Karpas-422 (cell line): ENCODE measurements at regions not wholly inside any gene's neighbourhood (a gene's known extent, or its start where the extent isn't known, plus 50 kb on each side); places are given as distances from the start of the nearest gene placed in this dataset.
"Not testable (repeated sequence)": the region's sequence is repeated elsewhere in the genome, so short reads cannot be mapped to it uniquely, and the experiment has no call there.

Experiments used
- DNase-seq: peaks from one replicate; pipeline ENCODE4 v3.0.0-alpha.2; 2015
- H2AFZ ChIP-seq: fragments of 200-600 bp; sonication (generic); 2 replicates; pipeline ENCODE4 v1.6.1; 2014; ENCODE audit warnings: antibody characterized with exemption, low read length, mixed read lengths
- H3K27ac ChIP-seq: fragments of 200-600 bp; sonication (generic); 2 replicates; pipeline ENCODE4 v1.5.1; 2014; ENCODE audit warnings: mild to moderate bottlenecking, low read length, moderate library complexity
- H3K27me3 ChIP-seq: fragments of 200-600 bp; sonication (generic); 2 replicates; pipeline ENCODE4 v1.6.1; 2014; ENCODE audit warnings: low read length, mixed read lengths
- H3K36me3 ChIP-seq: fragments of 200-600 bp; sonication (generic); 2 replicates; pipeline ENCODE4 v1.6.1; 2014; ENCODE audit warnings: low read length, mixed read lengths; ENCODE audit not compliant: insufficient read depth
- H3K4me1 ChIP-seq: fragments of 200-600 bp; sonication (generic); 2 replicates; pipeline ENCODE4 v1.6.1; 2014; ENCODE audit warnings: mild to moderate bottlenecking, low read length, mixed read lengths
- H3K4me2 ChIP-seq: fragments of 200-600 bp; sonication (generic); 2 replicates; pipeline ENCODE4 v1.6.1; 2014; ENCODE audit warnings: low read length, low read depth, mild to moderate bottlenecking; ENCODE audit not compliant: poor library complexity, severe bottlenecking
- H3K4me3 ChIP-seq: fragments of 200-600 bp; sonication (generic); 2 replicates; pipeline ENCODE4 v1.5.1; 2014; ENCODE audit warnings: mild to moderate bottlenecking, antibody characterized with exemption, low read length, mixed read lengths
- H3K79me2 ChIP-seq: fragments of 200-600 bp; sonication (generic); 2 replicates; pipeline ENCODE4 v1.6.1; 2014; ENCODE audit warnings: mild to moderate bottlenecking, low read length, mixed read lengths
- H3K9ac ChIP-seq: fragments of 200-600 bp; sonication (generic); 2 replicates; pipeline ENCODE4 v1.6.0; 2014; ENCODE audit warnings: low read length
- H3K9me2 ChIP-seq: fragments of 200-600 bp; sonication (generic), shearing (Covaris generic); replicated peaks from 2 replicates; pipeline ENCODE4 v1.6.0; 2014; ENCODE audit warnings: mild to moderate bottlenecking, low read length, moderate library complexity; ENCODE audit not compliant: insufficient read depth
- H3K9me3 ChIP-seq: fragments of 300-700, 200-600 bp; sonication (generic); 2 replicates; pipeline ENCODE4 v1.6.1; 2014; ENCODE audit warnings: low read length, mixed read lengths
- H4K20me1 ChIP-seq: fragments of 200-600 bp; sonication (generic); 2 replicates; pipeline ENCODE4 v1.6.1; 2014; ENCODE audit warnings: mild to moderate bottlenecking, antibody characterized with exemption, low read length, low read depth; ENCODE audit not compliant: insufficient read depth

DNA sequence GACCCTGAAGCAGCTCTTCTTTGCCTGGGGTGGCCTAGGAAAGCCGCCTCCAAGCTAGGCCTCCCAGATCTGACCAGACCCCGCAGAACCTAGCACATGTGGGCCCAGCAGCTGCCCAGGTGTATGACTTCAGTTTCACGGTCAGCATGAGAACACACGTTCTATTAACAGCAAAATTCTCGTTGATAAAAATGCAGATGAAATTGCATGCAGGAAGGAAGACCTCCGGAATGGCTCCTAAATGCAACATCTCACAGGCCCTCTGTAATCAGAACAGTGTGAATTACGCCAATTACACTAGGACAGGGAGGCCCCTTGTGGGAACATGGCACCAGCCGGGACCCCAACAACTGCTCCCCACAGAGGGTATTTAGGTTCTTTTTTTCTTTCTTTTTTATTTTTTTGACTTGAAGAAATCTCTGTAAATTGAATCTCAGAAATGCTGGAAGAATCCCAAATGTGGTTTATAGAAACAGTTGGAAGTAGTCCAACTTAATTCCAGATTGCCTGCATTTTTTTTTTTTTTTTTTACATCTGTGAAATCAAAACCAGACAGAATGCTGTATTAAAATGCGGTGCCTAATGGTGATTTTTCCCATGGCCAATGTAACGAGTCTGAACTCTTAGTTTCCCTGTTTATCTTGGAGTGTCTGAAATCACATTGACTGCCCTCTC, 185.1 kb downstream of the NPIPB11 start:
- H2AFZ ChIP-seq, H3K9me3 ChIP-seq, H4K20me1 ChIP-seq, H3K79me2 ChIP-seq, H3K36me3 ChIP-seq, H3K9ac ChIP-seq, H3K27ac ChIP-seq, H3K27me3 ChIP-seq, H3K4me1 ChIP-seq, H3K9me2 ChIP-seq, H3K4me3 ChIP-seq, DNase-seq, H3K4me2 ChIP-seq: not testable (repeated sequence)

DNA sequence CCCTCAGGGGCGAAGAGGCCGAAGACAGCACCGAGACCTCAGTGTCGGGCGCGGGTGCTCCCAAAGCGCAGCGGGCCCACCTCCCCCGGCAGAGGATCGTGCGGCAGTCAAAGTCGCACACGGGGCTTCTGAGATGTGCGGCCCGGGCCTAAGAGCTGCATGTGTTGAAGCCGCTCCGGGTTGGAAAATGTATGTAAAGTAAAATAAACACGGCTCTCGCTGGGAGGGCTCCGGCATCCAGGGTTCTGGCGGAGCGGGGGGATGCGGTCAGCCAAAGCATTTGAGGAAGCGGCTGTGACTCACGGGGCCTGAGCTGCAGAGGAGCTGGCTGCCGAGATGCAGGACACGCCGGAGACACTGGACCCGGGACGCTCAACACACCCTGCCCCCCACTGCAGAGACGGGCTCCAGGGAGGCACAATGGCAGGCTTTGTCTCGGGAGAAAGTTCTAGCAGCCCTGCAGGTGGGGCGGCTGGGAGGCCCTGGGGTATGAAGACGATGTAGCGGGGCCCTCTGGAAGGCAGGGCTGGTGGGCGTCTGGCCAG, 185.8 kb downstream of the NPIPB11 start:
- not testable (repeated sequence) for H3K4me2 ChIP-seq, H3K4me3 ChIP-seq, H3K9me3 ChIP-seq, H3K79me2 ChIP-seq, H3K9ac ChIP-seq, H3K4me1 ChIP-seq, H3K27ac ChIP-seq, H4K20me1 ChIP-seq, H2AFZ ChIP-seq, H3K9me2 ChIP-seq, H3K36me3 ChIP-seq, H3K27me3 ChIP-seq, DNase-seq

GRCh38 chr16:29219966-29220646, 186.4 kb downstream of the NPIPB11 start:
- H3K27me3 ChIP-seq, DNase-seq, H3K27ac ChIP-seq, H3K4me1 ChIP-seq, H3K79me2 ChIP-seq, H2AFZ ChIP-seq, H4K20me1 ChIP-seq, H3K36me3 ChIP-seq, H3K4me2 ChIP-seq, H3K9ac ChIP-seq, H3K4me3 ChIP-seq, H3K9me3 ChIP-seq, H3K9me2 ChIP-seq: not testable (repeated sequence)

DNA sequence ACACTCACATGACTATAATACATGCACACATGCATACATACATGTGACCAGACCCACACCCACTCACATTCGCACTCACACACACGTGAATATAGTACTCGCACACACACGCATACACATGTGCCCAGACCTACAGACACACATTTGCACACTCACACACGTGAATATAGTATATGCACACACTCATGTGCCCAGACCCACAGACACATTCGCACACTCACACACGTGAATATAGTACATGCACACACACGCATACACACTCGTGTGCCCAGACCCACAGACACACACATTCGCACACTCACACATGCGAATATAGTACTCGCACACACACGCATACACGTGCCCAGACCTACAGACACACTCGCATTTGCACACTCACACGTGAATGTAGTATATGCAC, 186.9 kb downstream of the NPIPB11 start:
- H3K27me3 ChIP-seq = not testable (repeated sequence)

GRCh38 chr16:29218649-29219048, 187.9 kb downstream of the NPIPB11 start:
- not testable (repeated sequence) for H3K9me3 ChIP-seq, DNase-seq, H3K27ac ChIP-seq

More for the DNA sequence above, 186.9 kb downstream of the NPIPB11 start:
- not testable (repeated sequence) for H3K9ac ChIP-seq, H3K4me2 ChIP-seq, H3K4me3 ChIP-seq, H3K79me2 ChIP-seq, H3K4me1 ChIP-seq, H2AFZ ChIP-seq, H3K27ac ChIP-seq, H4K20me1 ChIP-seq, DNase-seq, H3K9me2 ChIP-seq, H3K36me3 ChIP-seq, H3K9me3 ChIP-seq

GRCh38 chr16:29218171-29218570, 188.3 kb downstream of the NPIPB11 start:
- H3K79me2 ChIP-seq, H3K9me3 ChIP-seq, H3K9me2 ChIP-seq, H3K4me3 ChIP-seq, H3K27me3 ChIP-seq, H3K27ac ChIP-seq, H4K20me1 ChIP-seq, H3K4me2 ChIP-seq, H2AFZ ChIP-seq, H3K4me1 ChIP-seq, DNase-seq, H3K9ac ChIP-seq, H3K36me3 ChIP-seq: not testable (repeated sequence)

More at GRCh38 chr16:29218649-29219048, 187.9 kb downstream of the NPIPB11 start:
- not testable (repeated sequence) for H3K9ac ChIP-seq, H3K4me3 ChIP-seq, H3K4me2 ChIP-seq, H3K36me3 ChIP-seq, H3K9me2 ChIP-seq, H2AFZ ChIP-seq, H3K79me2 ChIP-seq, H3K4me1 ChIP-seq, H3K27me3 ChIP-seq, H4K20me1 ChIP-seq

- H3K9me2 ChIP-seq, H3K4me2 ChIP-seq, H3K27me3 ChIP-seq, H3K9ac ChIP-seq, DNase-seq, H3K4me1 ChIP-seq, H3K9me3 ChIP-seq, H4K20me1 ChIP-seq, H2AFZ ChIP-seq, H3K4me3 ChIP-seq, H3K27ac ChIP-seq, H3K36me3 ChIP-seq, H3K79me2 ChIP-seq: not testable (repeated sequence)
These were observed 188.8 kb downstream of the NPIPB11 start for GRCh38 chr16:29217752-29218126.

DNA sequence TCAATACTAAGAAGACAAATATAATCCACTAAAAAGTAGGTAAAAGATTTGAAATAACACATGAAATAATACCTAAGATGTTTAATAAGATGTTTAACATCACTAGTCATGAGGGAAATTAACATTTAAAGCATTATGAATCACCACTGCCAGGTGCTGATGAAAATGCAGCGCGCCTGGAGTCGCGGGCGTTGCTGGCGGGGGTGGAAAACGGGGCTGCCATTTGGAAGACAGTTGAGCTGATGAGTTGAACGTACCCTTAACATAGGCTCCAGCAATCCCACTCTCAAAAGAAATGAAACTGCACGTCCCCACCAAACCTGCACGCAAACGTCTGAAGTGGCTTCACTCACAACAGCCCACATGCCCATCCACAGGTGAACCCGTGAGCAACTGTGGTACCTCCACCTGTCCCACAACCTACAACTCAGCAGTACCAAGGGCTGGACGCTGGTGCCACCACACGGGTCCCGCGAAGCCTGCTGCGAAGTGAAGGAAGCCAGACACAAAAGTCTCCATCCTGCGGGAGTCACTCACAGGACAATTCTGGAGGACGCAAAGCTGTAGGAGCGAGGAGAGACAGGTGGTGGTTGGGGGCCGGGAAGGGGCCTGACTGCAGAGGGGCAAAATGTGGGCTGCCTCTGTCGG, 189.3 kb downstream of the NPIPB11 start:
- H3K9ac ChIP-seq, H3K79me2 ChIP-seq, H3K9me2 ChIP-seq, DNase-seq, H3K9me3 ChIP-seq, H3K36me3 ChIP-seq, H2AFZ ChIP-seq, H3K4me2 ChIP-seq, H3K27me3 ChIP-seq, H4K20me1 ChIP-seq, H3K4me1 ChIP-seq, H3K27ac ChIP-seq, H3K4me3 ChIP-seq: not testable (repeated sequence)
